Neural progenitor cell (in vitro differentiated cells): ENCODE measurements at regions not wholly inside any gene's neighbourhood (a gene's known extent, or its start where the extent isn't known, plus 50 kb on each side); places are given as distances from the start of the nearest gene placed in this dataset.

ENCODE experiments used
- CTCF ChIP-seq: fragments of 200-600 bp; sonication (generic); IDR thresholded peaks from 2 replicates; pipeline ENCODE4 v1.5.1; 2017; ENCODE audit warnings: antibody characterized with exemption, mild to moderate bottlenecking
- EZH2 ChIP-seq: fragments of 200-600 bp; sonication (generic); IDR thresholded peaks from 2 replicates; pipeline ENCODE4 v1.6.1; 2017; ENCODE audit warnings: antibody characterized with exemption, mild to moderate bottlenecking, moderate library complexity
- EZH2phosphoT487 ChIP-seq: fragments of 200-600 bp; sonication (generic); IDR thresholded peaks from 2 replicates; pipeline ENCODE4 v1.6.1; 2017; ENCODE audit warnings: antibody characterized with exemption

- TF ChIP-seq CTCF: no peak
- TF ChIP-seq EZH2: no peak
- no peak for TF ChIP-seq EZH2phosphoT487
These were observed 216.3 kb upstream of the ARPP21 start for GRCh38 chr3:35422836-35423601.
